IMR-90 (cell line): ENCODE measurements at regions not wholly inside any gene's neighbourhood (a gene's known extent, or its start where the extent isn't known, plus 50 kb on each side); places are given as distances from the start of the nearest gene placed in this dataset.

Experiments used
- ATAC-seq: fragments of 200-7000 bp; cut with Tn5 transposase; 2 replicates; pipeline ENCODE4 v1.9.1; 2020; ENCODE audit warnings: low read depth, mild to moderate bottlenecking, moderate library complexity
- BruUV-seq: library from RNA; stranded (reverse); fragments of 400-500 nt; replicated peaks from 2 replicates; lab custom pipeline; 2021; lab: Mats Ljungman, UMichigan
- CTCF ChIA-PET: fragments of 300-600 bp; formaldehyde crosslinking; extraction: SDS; loops from one replicate; lab custom pipeline; 2021; ENCODE audit warnings: antibody characterized with exemption; lab: Yijun Ruan, JAX
- POLR2A ChIA-PET: fragments of 300-600 bp; sonication (Branson Sonifier 250); formaldehyde crosslinking; loops from one replicate; lab custom pipeline; 2022; ENCODE audit warnings: antibody characterized with exemption; ENCODE audit not compliant: unreplicated experiment; lab: Charles Lee
- DNase-seq: peaks from one replicate; pipeline ENCODE4 v3.0.0; 2013
- H2AFZ ChIP-seq: replicated peaks from 2 replicates; pipeline ENCODE3; 2013; ENCODE audit warnings: low read length, mild to moderate bottlenecking; ENCODE audit not compliant: poor library complexity
- H2AK5ac ChIP-seq: 2 replicates; pipeline ENCODE4 v1.6.1; 2013; ENCODE audit warnings: low read depth, low read length, inconsistent platforms
- H2AK9ac ChIP-seq: replicated peaks from 2 replicates; pipeline ENCODE3; 2013; ENCODE audit warnings: mild to moderate bottlenecking, low read depth, low read length, moderate library complexity; ENCODE audit not compliant: poor library complexity
- H2BK120ac ChIP-seq: 2 replicates; pipeline ENCODE4 v1.6.1; 2013; ENCODE audit warnings: low read depth, low read length, inconsistent platforms
- H2BK15ac ChIP-seq: 3 replicates; pipeline ENCODE4 v1.6.1; 2013; ENCODE audit warnings: low read depth, low read length, inconsistent platforms
- H2BK20ac ChIP-seq: 2 replicates; pipeline ENCODE4 v1.6.1; 2013; ENCODE audit warnings: low read depth, mild to moderate bottlenecking, inconsistent platforms, low read length, moderate library complexity
- H2BK5ac ChIP-seq: 2 replicates; pipeline ENCODE4 v1.6.1; 2013; ENCODE audit warnings: mild to moderate bottlenecking, low read depth, low read length, inconsistent platforms; ENCODE audit not compliant: poor library complexity, severe bottlenecking
- H3K14ac ChIP-seq: replicated peaks from 2 replicates; pipeline ENCODE4 v1.6.1; 2013; ENCODE audit warnings: low read depth, low read length, inconsistent platforms
- H3K18ac ChIP-seq: 2 replicates; pipeline ENCODE4 v1.6.1; 2013; ENCODE audit warnings: low read depth, low read length, control low read depth
- H3K23ac ChIP-seq: 2 replicates; pipeline ENCODE4 v1.6.1; 2013; ENCODE audit warnings: low read depth, low read length, inconsistent platforms
- H3K27ac ChIP-seq: 2 replicates; pipeline ENCODE4 v1.5.1; 2013; ENCODE audit warnings: mild to moderate bottlenecking, control low read depth, low read length; ENCODE audit not compliant: insufficient read depth
- H3K27me3 ChIP-seq: 2 replicates; pipeline ENCODE4 v1.6.1; 2013; ENCODE audit warnings: low read length; ENCODE audit not compliant: control insufficient read depth, insufficient read depth
- H3K36me3 ChIP-seq: 2 replicates; pipeline ENCODE4 v1.6.1; 2013; ENCODE audit warnings: low read length, mixed read lengths; ENCODE audit not compliant: control insufficient read depth, insufficient read depth
- H3K4ac ChIP-seq: 2 replicates; pipeline ENCODE4 v1.6.1; 2013; ENCODE audit warnings: low read depth, low read length, inconsistent platforms
- H3K4me1 ChIP-seq: 2 replicates; pipeline ENCODE4 v1.6.1; 2013; ENCODE audit warnings: low read length, mixed read lengths; ENCODE audit not compliant: control insufficient read depth, insufficient read depth
- H3K4me2 ChIP-seq: 2 replicates; pipeline ENCODE4 v1.6.1; 2013; ENCODE audit warnings: low read depth, mild to moderate bottlenecking, control low read depth, low read length, moderate library complexity
- H3K4me3 ChIP-seq: 2 replicates; pipeline ENCODE4 v1.5.1; 2013; ENCODE audit warnings: low read depth, mild to moderate bottlenecking, control low read depth, low read length, moderate library complexity; ENCODE audit not compliant: insufficient read depth
- H3K56ac ChIP-seq: 2 replicates; pipeline ENCODE4 v1.6.1; 2013; ENCODE audit warnings: low read length, inconsistent platforms; ENCODE audit not compliant: insufficient read depth; ENCODE audit errors: extremely low read depth
- H3K79me1 ChIP-seq, 2 experiments: 2 replicates each; pipeline ENCODE4 v1.6.1; 2013; ENCODE audit warnings: low read length in 2 of 2, inconsistent platforms in 1 of 2, low read depth in 1 of 2
- H3K9ac ChIP-seq: 2 replicates; pipeline ENCODE4 v1.6.1; 2013; ENCODE audit warnings: low read depth, low read length, control low read depth
- H3K9me1 ChIP-seq: 2 replicates; pipeline ENCODE4 v1.6.1; 2013; ENCODE audit warnings: low read length, inconsistent platforms; ENCODE audit not compliant: insufficient read depth
- H3K9me3 ChIP-seq: 2 replicates; pipeline ENCODE4 v1.6.1; 2013; ENCODE audit warnings: low read length; ENCODE audit not compliant: control insufficient read depth, insufficient read depth
- H4K20me1 ChIP-seq: 2 replicates; pipeline ENCODE4 v1.6.1; 2013; ENCODE audit warnings: low read length, inconsistent platforms; ENCODE audit not compliant: insufficient read depth
- H4K5ac ChIP-seq: 2 replicates; pipeline ENCODE4 v1.6.1; 2013; ENCODE audit warnings: mild to moderate bottlenecking, low read depth, low read length, control low read depth
- H4K8ac ChIP-seq, 2 experiments: 2 replicates each; pipeline ENCODE4 v1.6.1; 2013; ENCODE audit warnings: low read depth in 2 of 2, low read length in 2 of 2, control low read depth in 1 of 2, inconsistent platforms in 1 of 2
- H4K91ac ChIP-seq: 2 replicates; pipeline ENCODE4 v1.6.1; 2013; ENCODE audit warnings: low read depth, low read length, inconsistent platforms; ENCODE audit not compliant: insufficient read depth
- CEBPB ChIP-seq: IDR thresholded peaks from 2 replicates; pipeline ENCODE4 v1.6.1; 2012; ENCODE audit warnings: low read depth, low read length, improper control_type of control experiment
- CHD1 ChIP-seq: IDR thresholded peaks from 2 replicates; pipeline ENCODE4 v1.6.1; 2012; ENCODE audit warnings: low read depth, low read length, improper control_type of control experiment
- FOS ChIP-seq: fragments of 150-350 bp; IDR thresholded peaks from 2 replicates; pipeline ENCODE4 v1.6.1; 2016; ENCODE audit warnings: low read depth, low read length
- MAFK ChIP-seq: IDR thresholded peaks from 2 replicates; pipeline ENCODE4 v1.6.1; 2012; ENCODE audit warnings: low read depth, low read length, improper control_type of control experiment
- MAZ ChIP-seq: IDR thresholded peaks from 2 replicates; pipeline ENCODE4 v1.6.1; 2012; ENCODE audit warnings: low read depth, mild to moderate bottlenecking, low read length, improper control_type of control experiment, moderate library complexity, borderline replicate concordance
- MXI1 ChIP-seq: IDR thresholded peaks from 2 replicates; pipeline ENCODE4 v1.6.1; 2012; ENCODE audit warnings: low read depth, mild to moderate bottlenecking, low read length, moderate library complexity, borderline replicate concordance
- POLR2A ChIP-seq: IDR thresholded peaks from 2 replicates; pipeline ENCODE4 v1.6.1; 2012; ENCODE audit warnings: mild to moderate bottlenecking, low read depth, low read length
- RAD21 ChIP-seq: IDR thresholded peaks from 2 replicates; pipeline ENCODE4 v1.6.1; 2012; ENCODE audit warnings: low read length, improper control_type of control experiment
- RCOR1 ChIP-seq: IDR thresholded peaks from 2 replicates; pipeline ENCODE4 v1.6.1; 2012; ENCODE audit warnings: mild to moderate bottlenecking, low read length, improper control_type of control experiment; ENCODE audit not compliant: insufficient replicate concordance
- WGBS, 2 experiments: methylation state at CpG; one replicate each; pipeline versions ENCODE4 v1.1.5 to v1.1.7; 2013; ENCODE audit warnings: missing lambda C conversion rate in 2 of 2; ENCODE audit not compliant: insufficient read length in 1 of 2; ENCODE audit errors: extremely low coverage in 2 of 2; 5-methylcytosine and 5-hydroxymethylcytosine counted together
- dilution Hi-C: fragments of 300-500 bp; cut with HindIII; formaldehyde crosslinking; loops from one replicate; pipeline ENCODE4 v1.14.3; 2018; ENCODE audit warnings: low sequenced_read_pairs; ENCODE audit not compliant: unreplicated experiment
- in situ Hi-C: fragments of 300-500 bp; cut with MboI; formaldehyde crosslinking; loops from 3 replicates; pipeline ENCODE4 v1.14.3; 2019; ENCODE audit warnings: low sequenced_read_pairs, inconsistent platforms, mixed read lengths
- intact Hi-C: fragments of 100-400 bp; cut with micrococcal nuclease; formaldehyde crosslinking; loops from 2 replicates; pipeline ENCODE4 v1.10.0; 2022
- TF ChIP-seq, protein P1 (sequence below): conservative IDR thresholded peaks from 2 replicates; pipeline ENCODE4 v1.5.1; 2012; ENCODE audit warnings: mild to moderate bottlenecking, low read depth, low read length, improper control_type of control experiment
- TF ChIP-seq, protein P2 (sequence below): fragments of 150-350 bp; IDR thresholded peaks from 2 replicates; pipeline ENCODE4 v1.6.1; 2016; ENCODE audit warnings: low read depth, mild to moderate bottlenecking, low read length, moderate library complexity, borderline replicate concordance

DNA sequence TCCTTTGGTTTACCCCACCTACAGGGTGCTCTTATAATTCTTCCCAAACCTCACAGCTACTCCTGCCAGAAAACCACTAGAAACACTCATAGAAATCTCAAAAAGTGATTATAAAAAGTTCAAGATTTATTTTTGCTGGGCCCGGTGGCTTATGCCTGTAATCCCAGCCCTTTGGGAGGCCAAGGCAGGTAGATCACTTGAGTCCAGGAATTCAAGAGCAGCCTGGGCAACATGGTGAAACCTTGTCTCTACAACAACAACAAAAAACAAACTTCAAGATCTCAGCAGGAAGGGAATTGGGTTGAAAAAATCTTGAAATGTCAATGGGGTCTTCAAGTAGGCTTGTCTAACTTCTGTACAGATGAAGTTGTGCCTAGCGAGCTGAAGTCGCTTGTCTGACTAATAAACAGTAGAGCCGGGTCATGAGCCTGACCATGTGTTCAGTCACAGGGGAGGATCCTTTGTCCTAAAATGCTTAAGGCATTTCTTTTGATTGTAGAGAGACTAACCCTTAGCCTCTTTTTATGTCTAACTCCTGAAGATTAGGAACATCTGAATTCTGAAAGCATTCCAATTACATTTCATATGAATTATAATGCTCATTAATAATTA is 124.6 kb downstream of the NOC3L start:
- H3K9me3 ChIP-seq: no peaks in the 10 kb centered on the region
- no peak overlapping the region for H2BK20ac ChIP-seq
- CTCF ChIA-PET: interaction anchor here (1.1 kb wide), 1 partner anchor 22 kb away, joined by 3 read pairs; no protein-coding TSS in a partner anchor
- no peak overlapping the region for H2BK15ac ChIP-seq
- no peak overlapping the region for H4K5ac ChIP-seq
- H3K56ac ChIP-seq: no peak overlapping the region
- no peak overlapping the region for H2AK9ac ChIP-seq
- H2AFZ ChIP-seq: no peak overlapping the region
- H3K4me3 ChIP-seq: no peak overlapping the region
- intact Hi-C loops (no loop called here), in situ Hi-C loops (no loop called here), dilution Hi-C loops (no loop called here)
- H3K79me1 ChIP-seq: no peaks in the 10 kb centered on the region
- no peak overlapping the region for H2AK5ac ChIP-seq
- no peak overlapping the region for H2BK120ac ChIP-seq
- no peak overlapping the region for H2BK5ac ChIP-seq
- no peaks in the 10 kb centered on the region for H3K4me1 ChIP-seq
- POLR2A ChIA-PET: no interaction called here
- H3K23ac ChIP-seq: no peak overlapping the region
- no peak for ATAC-seq
- no peak overlapping the region for H4K91ac ChIP-seq
- DNase-seq: no peak
- no peak overlapping the region for H3K18ac ChIP-seq
- no peak overlapping the region for H3K14ac ChIP-seq
- no peaks in the 10 kb centered on the region for H3K27me3 ChIP-seq
- no peak overlapping the region for H3K27ac ChIP-seq
- WGBS, 2 experiments: no CpG with 5 or more reads among the region's 4 CpGs
- no peak overlapping the region for H3K9ac ChIP-seq
- no peaks in the 10 kb centered on the region for H3K9me1 ChIP-seq
- H3K4ac ChIP-seq: no peak overlapping the region
- no peak overlapping the region for H3K4me2 ChIP-seq
- no TSS peak for BruUV-seq
- TF ChIP-seq MXI1 (no peak), MAFK (no peak), CHD1 (no peak), FOS (no peak), CEBPB (no peak), MAZ (no peak), RCOR1 (no peak), POLR2A (no peak), RAD21 (no peak)
- TF ChIP-seq, protein P1, sequence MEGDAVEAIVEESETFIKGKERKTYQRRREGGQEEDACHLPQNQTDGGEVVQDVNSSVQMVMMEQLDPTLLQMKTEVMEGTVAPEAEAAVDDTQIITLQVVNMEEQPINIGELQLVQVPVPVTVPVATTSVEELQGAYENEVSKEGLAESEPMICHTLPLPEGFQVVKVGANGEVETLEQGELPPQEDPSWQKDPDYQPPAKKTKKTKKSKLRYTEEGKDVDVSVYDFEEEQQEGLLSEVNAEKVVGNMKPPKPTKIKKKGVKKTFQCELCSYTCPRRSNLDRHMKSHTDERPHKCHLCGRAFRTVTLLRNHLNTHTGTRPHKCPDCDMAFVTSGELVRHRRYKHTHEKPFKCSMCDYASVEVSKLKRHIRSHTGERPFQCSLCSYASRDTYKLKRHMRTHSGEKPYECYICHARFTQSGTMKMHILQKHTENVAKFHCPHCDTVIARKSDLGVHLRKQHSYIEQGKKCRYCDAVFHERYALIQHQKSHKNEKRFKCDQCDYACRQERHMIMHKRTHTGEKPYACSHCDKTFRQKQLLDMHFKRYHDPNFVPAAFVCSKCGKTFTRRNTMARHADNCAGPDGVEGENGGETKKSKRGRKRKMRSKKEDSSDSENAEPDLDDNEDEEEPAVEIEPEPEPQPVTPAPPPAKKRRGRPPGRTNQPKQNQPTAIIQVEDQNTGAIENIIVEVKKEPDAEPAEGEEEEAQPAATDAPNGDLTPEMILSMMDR: no peak
- TF ChIP-seq, protein P2, sequence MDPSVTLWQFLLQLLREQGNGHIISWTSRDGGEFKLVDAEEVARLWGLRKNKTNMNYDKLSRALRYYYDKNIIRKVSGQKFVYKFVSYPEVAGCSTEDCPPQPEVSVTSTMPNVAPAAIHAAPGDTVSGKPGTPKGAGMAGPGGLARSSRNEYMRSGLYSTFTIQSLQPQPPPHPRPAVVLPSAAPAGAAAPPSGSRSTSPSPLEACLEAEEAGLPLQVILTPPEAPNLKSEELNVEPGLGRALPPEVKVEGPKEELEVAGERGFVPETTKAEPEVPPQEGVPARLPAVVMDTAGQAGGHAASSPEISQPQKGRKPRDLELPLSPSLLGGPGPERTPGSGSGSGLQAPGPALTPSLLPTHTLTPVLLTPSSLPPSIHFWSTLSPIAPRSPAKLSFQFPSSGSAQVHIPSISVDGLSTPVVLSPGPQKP: no peak
- no peaks in the 10 kb centered on the region for H4K20me1 ChIP-seq
- H4K8ac ChIP-seq: no peak overlapping the region
- no peaks in the 10 kb centered on the region for H3K36me3 ChIP-seq
